Jurkat, Clone E6-1 (cell line): ENCODE measurements at regions not wholly inside any gene's neighbourhood (a gene's known extent, or its start where the extent isn't known, plus 50 kb on each side); places are given as distances from the start of the nearest gene placed in this dataset.
"Not testable (repeated sequence)": the region's sequence is repeated elsewhere in the genome, so short reads cannot be mapped to it uniquely, and the experiment has no call there.

ENCODE experiments used
- DNase-seq: peaks from one replicate; pipeline ENCODE4 v3.0.0-alpha.2; 2011; ENCODE audit warnings: low read depth, low spot score
- H3K4me3 ChIP-seq: 2 replicates; pipeline ENCODE4 v1.5.1; 2011; ENCODE audit warnings: mild to moderate bottlenecking, low read length, control low read depth, moderate library complexity

- H3K4me3 ChIP-seq = no peak overlapping the region
- no peak for DNase-seq
Observed at GRCh38 chr12:102676812-102677211, 196.4 kb upstream of the IGF1 start.

DNA sequence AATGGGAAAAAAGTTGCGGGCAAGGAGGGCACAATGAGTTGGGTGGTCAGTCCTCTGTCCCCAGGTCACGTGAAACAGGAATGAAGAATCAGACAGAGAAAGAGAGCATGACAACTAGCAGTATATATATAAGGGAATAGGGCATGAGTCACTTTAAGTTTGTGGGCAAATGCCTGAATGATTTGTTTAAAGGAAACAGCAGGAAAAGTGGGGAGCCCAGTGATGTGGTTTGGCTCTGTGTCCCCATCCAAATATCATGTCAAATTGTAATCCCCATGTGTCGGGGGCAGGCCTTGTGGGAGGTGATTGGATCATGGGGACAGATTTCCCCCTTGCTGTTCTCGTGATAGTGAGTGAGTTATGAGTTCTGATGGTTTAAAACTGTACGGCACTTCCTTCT, 195.3 kb upstream of the IGF1 start:
- no peak overlapping the region for H3K4me3 ChIP-seq
- no peak for DNase-seq

DNA sequence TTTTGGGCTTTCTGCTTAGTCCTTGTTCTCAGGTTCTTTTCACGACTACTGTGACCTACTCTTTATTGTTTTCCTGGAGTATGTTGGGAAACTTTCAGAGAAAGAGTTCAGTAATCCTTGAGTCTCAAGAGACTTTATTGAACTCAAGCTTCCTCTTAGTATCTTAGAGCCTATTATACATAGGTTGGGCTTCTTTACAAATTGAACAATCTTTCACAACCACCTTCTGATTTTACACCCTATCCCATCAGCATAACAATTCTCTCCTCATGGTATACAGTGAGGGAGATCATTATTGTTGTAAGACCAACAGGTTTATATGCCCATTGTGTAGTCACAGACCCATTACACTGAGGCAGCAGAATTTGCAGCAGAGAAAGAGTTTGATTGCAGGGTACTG, 193.2 kb upstream of the IGF1 start:
- no peak overlapping the region for H3K4me3 ChIP-seq

GRCh38 chr12:102672212-102672611, 191.8 kb upstream of the IGF1 start:
- not testable (repeated sequence) for DNase-seq, H3K4me3 ChIP-seq

More for the DNA sequence above, 193.2 kb upstream of the IGF1 start:
- no peak for DNase-seq

DNA sequence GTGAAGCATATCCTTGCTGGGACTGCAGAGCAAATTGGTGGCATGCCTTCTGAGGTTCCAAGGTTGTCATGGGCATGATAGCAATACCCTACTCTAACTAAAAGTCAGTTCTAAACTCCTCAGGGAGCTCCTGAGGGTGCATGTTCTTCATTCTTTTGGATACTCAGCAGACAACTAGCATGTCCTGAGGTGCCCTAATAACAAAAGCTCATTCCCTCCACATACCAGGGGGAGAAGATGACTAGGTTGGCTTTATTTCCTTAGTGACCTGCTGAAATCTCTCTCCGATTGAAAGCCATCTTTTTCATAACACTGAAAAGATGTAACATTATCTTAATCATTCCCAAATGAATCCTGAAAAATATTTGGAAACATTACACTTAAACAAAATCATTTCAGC, 188.7 kb upstream of the IGF1 start:
- no peak for DNase-seq
- H3K4me3 ChIP-seq = no peak overlapping the region

GRCh38 chr12:102666176-102666575, 185.8 kb upstream of the IGF1 start:
- not testable (repeated sequence) for DNase-seq, H3K4me3 ChIP-seq

- H3K4me3 ChIP-seq = no peak overlapping the region
- no peak for DNase-seq
Observed at GRCh38 chr12:102659200-102659911, 179.0 kb upstream of the IGF1 start.

GRCh38 chr12:102653406-102653805, 173.0 kb upstream of the IGF1 start:
- DNase-seq = no peak
- no peak overlapping the region for H3K4me3 ChIP-seq

GRCh38 chr12:102652645-102653313, 172.4 kb upstream of the IGF1 start:
- H3K4me3 ChIP-seq = no peak overlapping the region
- DNase-seq = no peak

- no peak overlapping the region for H3K4me3 ChIP-seq
- DNase-seq = no peak
Observed at GRCh38 chr12:102645968-102646367, 165.6 kb upstream of the IGF1 start.

DNA sequence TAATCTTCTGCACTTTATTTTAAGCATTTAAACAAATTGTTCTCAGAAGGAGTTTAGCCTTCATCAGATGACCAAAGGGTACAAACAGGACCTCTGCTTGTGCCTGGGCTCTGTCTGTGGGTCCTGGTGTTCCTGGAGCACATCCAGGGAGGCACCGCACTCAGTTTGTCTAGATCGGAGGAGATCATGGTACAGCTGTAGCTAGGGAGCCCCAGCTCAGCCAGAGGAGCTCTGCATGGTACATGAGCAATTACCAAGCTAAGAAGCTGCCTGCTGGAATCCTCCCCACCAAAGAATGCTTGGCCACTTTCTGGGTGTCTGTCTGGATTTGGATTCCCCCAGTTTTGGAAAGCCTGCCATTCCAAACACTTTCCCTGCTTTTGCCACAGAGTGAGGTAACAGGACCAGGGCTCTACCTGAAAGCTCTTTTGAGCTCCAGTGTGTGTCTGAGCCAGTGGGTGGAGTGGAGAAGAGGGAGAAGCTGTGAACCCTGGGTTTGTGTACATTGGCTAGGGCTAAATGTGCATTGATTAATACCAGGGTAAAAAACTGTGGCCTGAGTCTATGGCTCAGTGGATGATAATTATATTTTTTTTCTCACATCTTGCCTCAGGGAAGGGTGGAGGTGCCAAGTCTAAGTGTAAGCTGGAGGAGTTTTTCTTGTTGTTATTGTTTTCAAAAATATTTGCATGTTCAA, 163.7 kb upstream of the IGF1 start:
- H3K4me3 ChIP-seq = no peak overlapping the region
- no peak for DNase-seq

- no peak for DNase-seq
Observed at GRCh38 chr12:102642199-102642598, 161.8 kb upstream of the IGF1 start.

GRCh38 chr12:102640658-102641057, 160.3 kb upstream of the IGF1 start:
- not testable (repeated sequence) for DNase-seq

More at GRCh38 chr12:102642199-102642598, 161.8 kb upstream of the IGF1 start:
- no peak overlapping the region for H3K4me3 ChIP-seq

GRCh38 chr12:102638777-102639176, 158.4 kb upstream of the IGF1 start:
- no peak overlapping the region for H3K4me3 ChIP-seq
- no peak for DNase-seq

More at GRCh38 chr12:102640658-102641057, 160.3 kb upstream of the IGF1 start:
- not testable (repeated sequence) for H3K4me3 ChIP-seq

DNA sequence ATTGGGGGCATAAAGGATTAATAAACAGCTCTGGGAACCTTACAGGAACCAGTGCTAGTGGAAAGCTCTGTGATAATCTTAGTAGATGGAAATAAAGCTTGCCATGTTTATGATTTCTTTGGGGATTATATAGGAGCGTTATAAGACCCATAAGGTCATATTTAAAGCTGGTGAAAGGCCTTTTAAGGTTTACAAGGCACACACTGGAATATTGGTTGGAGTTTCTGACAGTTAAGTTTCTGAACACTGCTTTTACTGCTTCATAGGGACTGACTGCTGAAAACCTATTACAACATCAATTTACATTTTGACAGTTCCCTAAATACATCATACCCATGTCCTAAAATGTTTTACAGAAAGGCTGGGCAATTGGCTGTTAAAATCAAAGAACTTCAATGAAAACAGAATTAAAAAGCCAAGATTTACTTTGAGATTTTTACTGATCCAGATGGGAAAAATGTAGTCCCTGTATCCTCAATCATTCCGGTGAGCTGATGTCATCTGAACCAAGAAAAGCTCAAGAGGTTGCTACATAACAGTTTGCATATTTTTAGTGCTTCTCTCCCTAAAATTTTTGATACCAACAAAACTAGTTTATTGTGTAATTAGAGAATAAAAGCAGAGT, 153.7 kb upstream of the IGF1 start:
- no peak for DNase-seq
- no peak overlapping the region for H3K4me3 ChIP-seq

DNA sequence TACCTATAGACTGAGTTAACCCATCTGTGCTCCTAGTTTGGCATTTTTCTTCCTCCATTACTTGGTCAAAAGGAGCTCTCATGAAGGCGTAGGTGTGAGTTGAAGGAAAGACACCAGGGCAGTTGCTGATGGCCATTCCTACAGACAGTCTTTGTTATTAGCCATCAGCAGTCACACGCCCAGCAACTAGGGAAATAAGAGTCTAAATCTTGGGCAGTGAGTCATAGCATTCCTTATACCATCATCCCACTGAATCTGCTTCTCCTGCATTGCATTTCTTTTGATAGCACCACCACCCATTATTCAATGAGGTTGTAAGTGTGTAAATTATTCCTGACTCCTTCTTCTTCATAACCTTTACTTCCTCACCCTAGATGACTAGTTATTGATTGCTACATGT, 150.9 kb upstream of the IGF1 start:
- H3K4me3 ChIP-seq = no peak overlapping the region
- no peak for DNase-seq

- H3K4me3 ChIP-seq = no peak overlapping the region
- DNase-seq = no peak
Observed at GRCh38 chr12:102629262-102629888, 149.0 kb upstream of the IGF1 start.

- DNase-seq = no peak
- no peak overlapping the region for H3K4me3 ChIP-seq
Observed at GRCh38 chr12:102625819-102626218, 145.5 kb upstream of the IGF1 start.

DNA sequence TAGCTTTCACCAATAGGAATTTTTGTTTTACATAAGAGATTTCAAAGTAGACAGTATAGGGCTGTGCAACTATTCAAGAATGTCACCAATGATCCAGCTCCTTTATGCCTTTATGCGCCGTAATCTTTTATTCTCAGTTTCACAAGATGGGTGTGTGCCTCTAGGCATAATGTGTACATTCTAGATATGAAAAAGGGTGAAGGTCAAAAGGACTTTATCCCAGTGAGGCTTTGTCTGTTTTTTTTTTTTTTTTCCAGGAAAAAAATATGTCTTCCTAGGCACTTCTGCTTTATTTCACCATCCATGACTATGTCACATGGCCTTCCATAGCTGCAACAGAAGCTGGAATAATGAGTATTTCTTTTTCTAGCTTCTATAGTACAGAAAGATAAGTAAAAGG, 142.3 kb upstream of the IGF1 start:
- no peak for DNase-seq
- H3K4me3 ChIP-seq = no peak overlapping the region
